Endodermal cell (in vitro differentiated cells): ENCODE measurements at regions not wholly inside any gene's neighbourhood (a gene's known extent, or its start where the extent isn't known, plus 50 kb on each side); places are given as distances from the start of the nearest gene placed in this dataset.

Source experiments
- DNase-seq: peaks from one replicate; pipeline ENCODE4 v3.0.0-alpha.2; 2017
- H3K27ac ChIP-seq: 2 replicates; pipeline ENCODE4 v1.5.1; 2013; ENCODE audit warnings: mild to moderate bottlenecking, low read depth, low read length, moderate library complexity
- H3K27me3 ChIP-seq: 2 replicates; pipeline ENCODE4 v1.6.1; 2013; ENCODE audit warnings: mild to moderate bottlenecking, low read length, moderate library complexity; ENCODE audit not compliant: insufficient read depth, control insufficient read depth, poor library complexity, severe bottlenecking
- H3K36me3 ChIP-seq: 2 replicates; pipeline ENCODE4 v1.7.0; 2013; ENCODE audit warnings: mild to moderate bottlenecking, low read length, moderate library complexity; ENCODE audit not compliant: control insufficient read depth, insufficient read depth
- H3K4me1 ChIP-seq: one replicate; pipeline ENCODE4 v1.7.0; 2013; ENCODE audit warnings: low read length; ENCODE audit not compliant: control insufficient read depth, insufficient read depth
- H3K4me3 ChIP-seq: 2 replicates; pipeline ENCODE4 v1.5.1; 2013; ENCODE audit warnings: mild to moderate bottlenecking, low read length, moderate library complexity
- H3K9ac ChIP-seq: 2 replicates; pipeline ENCODE4 v1.6.1; 2013; ENCODE audit warnings: mild to moderate bottlenecking, low read length, moderate library complexity; ENCODE audit not compliant: poor library complexity, severe bottlenecking; ENCODE audit errors: extremely low read depth
- H3K9me3 ChIP-seq: 2 replicates; pipeline ENCODE4 v1.6.1; 2013; ENCODE audit warnings: mild to moderate bottlenecking, low read length, moderate library complexity; ENCODE audit not compliant: control insufficient read depth
- H3K27ac Mint-ChIP-seq: 2 replicates; pipeline ENCODE4 v1.8.0; 2020; ENCODE audit warnings: mixed read lengths
- H3K27me3 Mint-ChIP-seq: 2 replicates; pipeline ENCODE4 v1.8.0; 2021; ENCODE audit warnings: mild to moderate bottlenecking, mixed read lengths; ENCODE audit not compliant: insufficient read depth
- H3K36me3 Mint-ChIP-seq: 2 replicates; pipeline ENCODE4 v1.8.0; 2020; ENCODE audit warnings: low read depth, mixed read lengths
- H3K4me1 Mint-ChIP-seq: 2 replicates; pipeline ENCODE4 v1.8.0; 2020; ENCODE audit warnings: mixed read lengths
- H3K4me3 Mint-ChIP-seq: 2 replicates; pipeline ENCODE4 v1.8.0; 2020; ENCODE audit warnings: mild to moderate bottlenecking, moderate library complexity, mixed read lengths
- H3K9me3 Mint-ChIP-seq: 2 replicates; pipeline ENCODE4 v1.8.0; 2020; ENCODE audit warnings: mild to moderate bottlenecking, mixed read lengths
- WGBS, 2 experiments: methylation state at CpG; one replicate each; pipeline versions ENCODE4 v1.1.5 to v1.1.7; 2013; ENCODE audit warnings: missing lambda C conversion rate in 2 of 2, mixed read lengths in 1 of 2; ENCODE audit not compliant: insufficient coverage in 1 of 2, insufficient read length in 1 of 2; 5-methylcytosine and 5-hydroxymethylcytosine counted together
- TF ChIP-seq, protein P1 (sequence below): fragments of 200-600 bp; sonication (generic); conservative IDR thresholded peaks from 2 replicates; pipeline ENCODE4 v1.5.0; 2021; ENCODE audit warnings: antibody characterized with exemption, mild to moderate bottlenecking

DNA sequence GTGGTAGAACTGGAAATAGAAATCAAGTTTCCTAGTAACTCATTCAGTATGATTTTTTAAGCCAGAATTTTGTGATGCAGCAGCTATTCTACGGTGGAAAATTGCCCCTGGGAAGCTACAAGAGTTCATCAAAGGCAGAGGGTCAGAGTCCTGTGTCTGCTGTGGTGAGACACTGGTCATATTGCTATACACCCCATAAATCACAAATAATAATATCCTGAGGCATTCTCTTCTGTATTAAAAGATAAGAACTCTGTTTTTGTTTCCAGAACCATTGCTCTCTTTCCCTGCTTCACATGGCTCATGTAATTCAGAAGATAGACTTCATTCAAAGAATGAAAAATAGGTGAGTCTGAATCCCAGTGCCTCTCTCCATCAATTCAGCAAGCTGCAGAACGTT, 188.8 kb upstream of the NOCT start:
- Histone ChIP-seq H3K4me1 (peaks cover 7% of the 10 kb centered on the region), H3K9ac (no peak overlapping the region), H3K4me3 (no peak overlapping the region), H3K36me3 (no peaks in the 10 kb centered on the region), H3K9me3 (no peaks in the 10 kb centered on the region), H3K27me3 (no peaks in the 10 kb centered on the region), H3K27ac (no peak overlapping the region)
- Mint-ChIP-seq H3K36me3 (no peaks in the 10 kb centered on the region), H3K27me3 (no peaks in the 10 kb centered on the region), H3K9me3 (no peaks in the 10 kb centered on the region), H3K27ac (no peak overlapping the region), H3K4me1 (peaks cover 18% of the 10 kb centered on the region), H3K4me3 (no peak overlapping the region)
- WGBS, 2 experiments: 78 to 100% methylated on average over 2 of the region's 2 CpGs
- no peak for DNase-seq
- TF ChIP-seq, protein P1, sequence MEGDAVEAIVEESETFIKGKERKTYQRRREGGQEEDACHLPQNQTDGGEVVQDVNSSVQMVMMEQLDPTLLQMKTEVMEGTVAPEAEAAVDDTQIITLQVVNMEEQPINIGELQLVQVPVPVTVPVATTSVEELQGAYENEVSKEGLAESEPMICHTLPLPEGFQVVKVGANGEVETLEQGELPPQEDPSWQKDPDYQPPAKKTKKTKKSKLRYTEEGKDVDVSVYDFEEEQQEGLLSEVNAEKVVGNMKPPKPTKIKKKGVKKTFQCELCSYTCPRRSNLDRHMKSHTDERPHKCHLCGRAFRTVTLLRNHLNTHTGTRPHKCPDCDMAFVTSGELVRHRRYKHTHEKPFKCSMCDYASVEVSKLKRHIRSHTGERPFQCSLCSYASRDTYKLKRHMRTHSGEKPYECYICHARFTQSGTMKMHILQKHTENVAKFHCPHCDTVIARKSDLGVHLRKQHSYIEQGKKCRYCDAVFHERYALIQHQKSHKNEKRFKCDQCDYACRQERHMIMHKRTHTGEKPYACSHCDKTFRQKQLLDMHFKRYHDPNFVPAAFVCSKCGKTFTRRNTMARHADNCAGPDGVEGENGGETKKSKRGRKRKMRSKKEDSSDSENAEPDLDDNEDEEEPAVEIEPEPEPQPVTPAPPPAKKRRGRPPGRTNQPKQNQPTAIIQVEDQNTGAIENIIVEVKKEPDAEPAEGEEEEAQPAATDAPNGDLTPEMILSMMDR: no peak

- H3K4me1 Mint-ChIP-seq: peaks cover 19% of the 10 kb centered on the region
- H3K4me3 ChIP-seq: no peak overlapping the region
- TF ChIP-seq, protein P1: no peak
- H3K27ac Mint-ChIP-seq: no peak overlapping the region
- H3K36me3 ChIP-seq: no peaks in the 10 kb centered on the region
- H3K36me3 Mint-ChIP-seq: no peaks in the 10 kb centered on the region
- no peak overlapping the region for H3K27ac ChIP-seq
- peaks cover 7% of the 10 kb centered on the region for H3K4me1 ChIP-seq
- no peaks in the 10 kb centered on the region for H3K27me3 ChIP-seq
- H3K9me3 ChIP-seq: no peaks in the 10 kb centered on the region
- no peak overlapping the region for H3K4me3 Mint-ChIP-seq
- no peaks in the 10 kb centered on the region for H3K27me3 Mint-ChIP-seq
- DNase-seq: no peak
- H3K9ac ChIP-seq: no peak overlapping the region
- H3K9me3 Mint-ChIP-seq: no peaks in the 10 kb centered on the region
Observed at GRCh38 chr4:138826322-138826721, 189.3 kb upstream of the NOCT start.

DNA sequence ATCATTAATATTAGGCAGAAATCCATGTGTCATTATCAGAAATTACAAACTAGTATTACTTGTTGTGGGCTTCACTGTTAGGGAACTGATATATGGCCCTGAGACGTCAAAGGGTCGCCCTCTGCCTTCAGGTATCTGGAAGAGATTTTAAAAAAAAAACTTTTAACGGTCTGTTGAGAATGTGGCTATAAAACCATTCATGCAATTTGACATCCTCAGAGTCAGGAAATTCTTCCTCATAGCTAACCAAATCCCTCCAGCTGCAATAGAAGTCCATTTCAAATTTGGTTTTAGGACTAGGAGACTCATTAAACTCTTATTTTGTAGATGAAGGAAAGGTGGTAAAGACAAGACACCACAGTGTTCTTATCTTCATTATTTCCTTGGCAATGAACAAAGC, 194.2 kb upstream of the NOCT start:
- Histone ChIP-seq H3K36me3 (no peaks in the 10 kb centered on the region), H3K4me1 (peaks cover 7% of the 10 kb centered on the region), H3K27ac (no peak overlapping the region), H3K9ac (no peak overlapping the region), H3K27me3 (no peaks in the 10 kb centered on the region), H3K4me3 (no peak overlapping the region), H3K9me3 (peaks cover 6% of the 10 kb centered on the region)
- Mint-ChIP-seq H3K4me3 (no peak overlapping the region), H3K27ac (no peak overlapping the region), H3K27me3 (no peaks in the 10 kb centered on the region), H3K9me3 (peaks cover 12% of the 10 kb centered on the region), H3K36me3 (peaks cover 5% of the 10 kb centered on the region), H3K4me1 (peaks cover 33% of the 10 kb centered on the region)
- no peak for DNase-seq
- TF ChIP-seq, protein P1: no peak
- 97 to 100% methylated on average over 1 to 3 of the region's 3 CpGs for WGBS, 2 experiments
